H9 (cell line): ENCODE measurements at regions not wholly inside any gene's neighbourhood (a gene's known extent, or its start where the extent isn't known, plus 50 kb on each side); places are given as distances from the start of the nearest gene placed in this dataset.

Experiments
- DNase-seq: peaks from one replicate; pipeline ENCODE4 v3.0.0-alpha.2; 2017
- H2AFZ ChIP-seq: one replicate; pipeline ENCODE4 v1.6.1; 2013; ENCODE audit warnings: mild to moderate bottlenecking, low read length, control low read depth, moderate library complexity
- H2AK5ac ChIP-seq: 2 replicates; pipeline ENCODE4 v1.6.1; 2013; ENCODE audit warnings: low read length, control low read depth, mixed read lengths; ENCODE audit not compliant: insufficient read length
- H2BK120ac ChIP-seq: one replicate; pipeline ENCODE4 v1.6.1; 2013; ENCODE audit warnings: low read depth, mild to moderate bottlenecking, low read length, control low read depth, inconsistent platforms; ENCODE audit not compliant: poor library complexity, severe bottlenecking
- H2BK12ac ChIP-seq: 2 replicates; pipeline ENCODE4 v1.6.1; 2013; ENCODE audit warnings: low read length, control low read depth, mixed read lengths, low read depth; ENCODE audit not compliant: insufficient read length
- H2BK15ac ChIP-seq: 2 replicates; pipeline ENCODE4 v1.6.1; 2013; ENCODE audit warnings: low read depth, low read length, control low read depth
- H2BK20ac ChIP-seq: one replicate; pipeline ENCODE4 v1.6.1; 2013; ENCODE audit warnings: low read depth, mild to moderate bottlenecking, low read length, control low read depth, inconsistent platforms; ENCODE audit not compliant: poor library complexity, severe bottlenecking
- H2BK5ac ChIP-seq: 2 replicates; pipeline ENCODE4 v1.6.1; 2013; ENCODE audit warnings: low read length, control low read depth, mixed read lengths; ENCODE audit not compliant: insufficient read length
- H3K14ac ChIP-seq: 2 replicates; pipeline ENCODE4 v1.6.1; 2013; ENCODE audit warnings: low read length, control low read depth; ENCODE audit not compliant: insufficient read depth
- H3K18ac ChIP-seq: 2 replicates; pipeline ENCODE4 v1.6.1; 2013; ENCODE audit warnings: low read depth, mild to moderate bottlenecking, mixed read lengths, low read length, control low read depth; ENCODE audit not compliant: insufficient read length
- H3K23ac ChIP-seq: 2 replicates; pipeline ENCODE4 v1.6.1; 2013; ENCODE audit warnings: low read length, control low read depth, mixed read lengths, low read depth; ENCODE audit not compliant: insufficient read length
- H3K23me2 ChIP-seq: 2 replicates; pipeline ENCODE4 v1.6.1; 2013; ENCODE audit warnings: low read depth, mild to moderate bottlenecking, mixed read lengths, low read length, control low read depth; ENCODE audit not compliant: insufficient read length, poor library complexity, severe bottlenecking
- H3K27ac ChIP-seq: 2 replicates; pipeline ENCODE4 v1.5.1; 2013; ENCODE audit warnings: low read length, control low read depth, mixed read lengths, low read depth; ENCODE audit not compliant: insufficient read length
- H3K27me3 ChIP-seq: 2 replicates; pipeline ENCODE4 v1.6.1; 2013; ENCODE audit warnings: low read length, control low read depth, inconsistent platforms; ENCODE audit not compliant: insufficient read depth
- H3K4ac ChIP-seq: 2 replicates; pipeline ENCODE4 v1.6.1; 2013; ENCODE audit warnings: low read depth, mild to moderate bottlenecking, control low read depth, inconsistent platforms, low read length, moderate library complexity
- H3K4me1 ChIP-seq: 2 replicates; pipeline ENCODE4 v1.6.1; 2013; ENCODE audit warnings: low read length, control low read depth, inconsistent platforms; ENCODE audit not compliant: insufficient read depth
- H3K4me2 ChIP-seq: 2 replicates; pipeline ENCODE4 v1.6.1; 2013; ENCODE audit warnings: low read length, control low read depth, mixed read lengths; ENCODE audit not compliant: insufficient read length, insufficient read depth
- H3K56ac ChIP-seq: 2 replicates; pipeline ENCODE4 v1.6.1; 2013; ENCODE audit warnings: low read depth, mild to moderate bottlenecking, mixed read lengths, low read length, control low read depth; ENCODE audit not compliant: insufficient read length
- H3K79me1 ChIP-seq: 2 replicates; pipeline ENCODE4 v1.6.1; 2013; ENCODE audit warnings: low read depth, mild to moderate bottlenecking, moderate library complexity, low read length, control low read depth, inconsistent platforms; ENCODE audit not compliant: insufficient read depth, poor library complexity, severe bottlenecking
- H3K79me2 ChIP-seq: 2 replicates; pipeline ENCODE4 v1.6.1; 2013; ENCODE audit warnings: low read length, control low read depth, inconsistent platforms; ENCODE audit not compliant: insufficient read depth
- H3K9ac ChIP-seq: 2 replicates; pipeline ENCODE4 v1.6.1; 2013; ENCODE audit warnings: low read length, control low read depth, mixed read lengths; ENCODE audit not compliant: insufficient read length; ENCODE audit errors: extremely low read depth
- H3K9me3 ChIP-seq: one replicate; pipeline ENCODE4 v1.6.1; 2013; ENCODE audit warnings: low read depth, low read length, inconsistent platforms; ENCODE audit not compliant: control insufficient read depth
- H3T11ph ChIP-seq: one replicate; pipeline ENCODE4 v1.6.1; 2013; ENCODE audit warnings: mild to moderate bottlenecking, low read length, control low read depth, inconsistent platforms
- H4K20me1 ChIP-seq: one replicate; pipeline ENCODE4 v1.6.1; 2013; ENCODE audit not compliant: control insufficient read depth, insufficient read length, insufficient read depth
- H4K5ac ChIP-seq: 2 replicates; pipeline ENCODE4 v1.6.1; 2013; ENCODE audit warnings: low read depth, mild to moderate bottlenecking, mixed read lengths, low read length, control low read depth; ENCODE audit not compliant: insufficient read length
- H4K8ac ChIP-seq: replicated peaks from 2 replicates; pipeline ENCODE4 v1.6.1; 2013; ENCODE audit warnings: low read length, control low read depth, mixed read lengths, low read depth; ENCODE audit not compliant: insufficient read length
- H4K91ac ChIP-seq: 2 replicates; pipeline ENCODE4 v1.6.1; 2013; ENCODE audit warnings: low read depth, mild to moderate bottlenecking, moderate library complexity, mixed read lengths, low read length, control low read depth; ENCODE audit not compliant: insufficient read length
- H3K27ac Mint-ChIP-seq, 3 experiments: 2 replicates in 2 of 3; 3 replicates in 1 of 3; pipeline ENCODE4 v1.8.0; 2020 to 2021; ENCODE audit warnings: mixed read lengths in 3 of 3, mild to moderate bottlenecking in 1 of 3, moderate library complexity in 1 of 3
- H3K27me3 Mint-ChIP-seq: 2 replicates; pipeline ENCODE4 v1.8.0; 2021; ENCODE audit warnings: low read depth, mild to moderate bottlenecking, moderate library complexity, mixed read lengths
- H3K36me3 Mint-ChIP-seq, 3 experiments: 2 replicates in 2 of 3; 3 replicates in 1 of 3; pipeline ENCODE4 v1.8.0; 2020 to 2021; ENCODE audit warnings: low read depth in 3 of 3, mixed read lengths in 3 of 3; ENCODE audit not compliant: insufficient read depth in 1 of 3
- H3K4me1 Mint-ChIP-seq, 2 experiments: 2 replicates each; pipeline ENCODE4 v1.8.0; 2020; ENCODE audit warnings: mixed read lengths in 2 of 2
- H3K4me3 Mint-ChIP-seq, 2 experiments: 2 replicates in 1 of 2; 3 replicates in 1 of 2; pipeline ENCODE4 v1.8.0; 2020 to 2021; ENCODE audit warnings: mild to moderate bottlenecking in 2 of 2, mixed read lengths in 2 of 2, moderate library complexity in 1 of 2
- H3K9me3 Mint-ChIP-seq, 2 experiments: 2 replicates in 1 of 2; 3 replicates in 1 of 2; pipeline ENCODE4 v1.8.0; 2020; ENCODE audit warnings: mild to moderate bottlenecking in 2 of 2, mixed read lengths in 2 of 2, moderate library complexity in 1 of 2
- CTCF ChIP-seq: fragments of 200-600 bp; sonication (generic); conservative IDR thresholded peaks from 3 replicates; pipeline ENCODE4 v1.8.0; 2021; ENCODE audit warnings: antibody characterized with exemption, mild to moderate bottlenecking
- WGBS: extraction: QIAGEN DNeasy Blood & Tissue Kit; methylation state at CpG from one replicate; pipeline ENCODE4 v1.1.7; 2013; ENCODE audit warnings: missing lambda C conversion rate, low lambda C conversion rate, mixed read lengths; ENCODE audit not compliant: insufficient read length; ENCODE audit errors: extremely low coverage; 5-methylcytosine and 5-hydroxymethylcytosine counted together

- no peaks in the 10 kb centered on the region for H3K79me1 ChIP-seq
- Mint-ChIP-seq H3K36me3 (peaks cover 0 to 12% (median 2%) of the 10 kb centered on the region in 3 experiments; a peak in 4 of 7 replicates), H3K9me3 (peaks cover 5 to 9% of the 10 kb centered on the region in 2 experiments; a peak in 4 of 5 replicates), H3K27me3 (no peaks in the 10 kb centered on the region), H3K4me3 (no peak overlapping the region), H3K27ac (no peak overlapping the region), H3K4me1 (peaks cover 4 to 7% of the 10 kb centered on the region in 2 experiments)
- no peak overlapping the region for H2BK15ac ChIP-seq
- no peaks in the 10 kb centered on the region for H3K27me3 ChIP-seq
- H3K9me3 ChIP-seq, result no peaks in the 10 kb centered on the region
- no peak overlapping the region for H3K4me2 ChIP-seq
- H2AK5ac ChIP-seq, result no peak overlapping the region
- no peak overlapping the region for H4K5ac ChIP-seq
- no peak overlapping the region for H3K14ac ChIP-seq
- no peak overlapping the region for H2BK20ac ChIP-seq
- no peak overlapping the region for H3K9ac ChIP-seq
- no CpG with 5 or more reads among the region's 3 CpGs for WGBS
- DNase-seq, result no peak
- H3K56ac ChIP-seq, result no peak overlapping the region
- H3T11ph ChIP-seq, result no peak overlapping the region
- H3K4ac ChIP-seq, result no peak overlapping the region
- no peaks in the 10 kb centered on the region for H3K23me2 ChIP-seq
- no peak overlapping the region for H3K27ac ChIP-seq
- H2AFZ ChIP-seq, result no peak overlapping the region
- no peak overlapping the region for H3K23ac ChIP-seq
- peaks cover 7% of the 10 kb centered on the region; the same call in 1 of the 2 replicates for H3K4me1 ChIP-seq
- H3K18ac ChIP-seq, result no peak overlapping the region
- H3K79me2 ChIP-seq, result no peaks in the 10 kb centered on the region
- H2BK12ac ChIP-seq, result no peak overlapping the region
- no peak overlapping the region for H2BK120ac ChIP-seq
- no peak for TF ChIP-seq CTCF
- no peak overlapping the region for H4K91ac ChIP-seq
- H4K8ac ChIP-seq, result no peak overlapping the region
- no peaks in the 10 kb centered on the region for H4K20me1 ChIP-seq
- no peak overlapping the region for H2BK5ac ChIP-seq
These were observed 171.9 kb upstream of the PGRMC2 start for GRCh38 chr4:128459547-128459946.
